ENCODE measurements at regions not wholly inside any gene's neighbourhood (a gene's known extent, or its start where the extent isn't known, plus 50 kb on each side); places are given as distances from the start of the nearest gene placed in this dataset.

DNA sequence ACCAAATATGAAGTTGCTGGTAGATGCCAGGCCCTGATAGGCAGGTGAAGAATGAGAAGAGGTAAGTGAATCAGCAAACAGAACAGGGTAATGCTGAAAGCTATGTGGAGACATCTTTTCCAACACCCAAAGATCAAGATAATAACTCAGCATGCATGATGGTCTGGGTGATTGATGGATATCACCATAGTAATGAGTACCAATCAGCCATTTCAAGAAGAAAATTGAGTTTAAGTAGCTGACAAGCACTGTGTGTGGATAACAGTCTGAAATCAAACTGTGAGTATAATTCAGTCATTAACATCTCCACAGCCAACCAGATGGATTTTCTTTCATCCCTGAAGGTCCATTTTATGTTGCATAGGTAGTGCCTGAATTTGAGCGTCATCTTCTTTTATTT, 289.6 kb upstream of the SMIM31 start:
- TF ChIP-seq, protein P1, sequence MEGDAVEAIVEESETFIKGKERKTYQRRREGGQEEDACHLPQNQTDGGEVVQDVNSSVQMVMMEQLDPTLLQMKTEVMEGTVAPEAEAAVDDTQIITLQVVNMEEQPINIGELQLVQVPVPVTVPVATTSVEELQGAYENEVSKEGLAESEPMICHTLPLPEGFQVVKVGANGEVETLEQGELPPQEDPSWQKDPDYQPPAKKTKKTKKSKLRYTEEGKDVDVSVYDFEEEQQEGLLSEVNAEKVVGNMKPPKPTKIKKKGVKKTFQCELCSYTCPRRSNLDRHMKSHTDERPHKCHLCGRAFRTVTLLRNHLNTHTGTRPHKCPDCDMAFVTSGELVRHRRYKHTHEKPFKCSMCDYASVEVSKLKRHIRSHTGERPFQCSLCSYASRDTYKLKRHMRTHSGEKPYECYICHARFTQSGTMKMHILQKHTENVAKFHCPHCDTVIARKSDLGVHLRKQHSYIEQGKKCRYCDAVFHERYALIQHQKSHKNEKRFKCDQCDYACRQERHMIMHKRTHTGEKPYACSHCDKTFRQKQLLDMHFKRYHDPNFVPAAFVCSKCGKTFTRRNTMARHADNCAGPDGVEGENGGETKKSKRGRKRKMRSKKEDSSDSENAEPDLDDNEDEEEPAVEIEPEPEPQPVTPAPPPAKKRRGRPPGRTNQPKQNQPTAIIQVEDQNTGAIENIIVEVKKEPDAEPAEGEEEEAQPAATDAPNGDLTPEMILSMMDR (IDR thresholded peaks at IDR 0.05), result no peak
- no peak for TF ChIP-seq POLR2A (IDR thresholded peaks at IDR 0.05)

Measured in body of pancreas (tissue), 4 donors.